SU-DHL-6 (cell line): ENCODE measurements at regions not wholly inside any gene's neighbourhood (a gene's known extent, or its start where the extent isn't known, plus 50 kb on each side); places are given as distances from the start of the nearest gene placed in this dataset.

ENCODE experiments used
- CTCF ChIP-seq: fragments of 200-600 bp; sonication (generic); IDR thresholded peaks from one replicate; pipeline ENCODE4 v1.5.1; 2017; ENCODE audit warnings: antibody characterized with exemption, mild to moderate bottlenecking, low read length, moderate library complexity; ENCODE audit not compliant: insufficient read depth, poor library complexity, severe bottlenecking
- EZH2phosphoT487 ChIP-seq: fragments of 200-600 bp; sonication (generic), shearing (Covaris generic); conservative IDR thresholded peaks from 2 replicates; pipeline ENCODE4 v1.6.1; 2018; ENCODE audit warnings: mild to moderate bottlenecking, antibody characterized with exemption, low read length, moderate library complexity, mixed read lengths

GRCh38 chr10:123513870-123514269 lies 152.3 kb upstream of the GPR26 start:
- TF ChIP-seq CTCF (no peak), EZH2phosphoT487 (no peak)
